CD4-positive, alpha-beta T cell treated with Interleukin-21 for 1 hour (primary cell): ENCODE measurements at regions not wholly inside any gene's neighbourhood (a gene's known extent, or its start where the extent isn't known, plus 50 kb on each side); places are given as distances from the start of the nearest gene placed in this dataset.

Source experiments
- DNase-seq: peaks from one replicate; pipeline ENCODE4 v3.0.0-alpha.2; 2020

DNA sequence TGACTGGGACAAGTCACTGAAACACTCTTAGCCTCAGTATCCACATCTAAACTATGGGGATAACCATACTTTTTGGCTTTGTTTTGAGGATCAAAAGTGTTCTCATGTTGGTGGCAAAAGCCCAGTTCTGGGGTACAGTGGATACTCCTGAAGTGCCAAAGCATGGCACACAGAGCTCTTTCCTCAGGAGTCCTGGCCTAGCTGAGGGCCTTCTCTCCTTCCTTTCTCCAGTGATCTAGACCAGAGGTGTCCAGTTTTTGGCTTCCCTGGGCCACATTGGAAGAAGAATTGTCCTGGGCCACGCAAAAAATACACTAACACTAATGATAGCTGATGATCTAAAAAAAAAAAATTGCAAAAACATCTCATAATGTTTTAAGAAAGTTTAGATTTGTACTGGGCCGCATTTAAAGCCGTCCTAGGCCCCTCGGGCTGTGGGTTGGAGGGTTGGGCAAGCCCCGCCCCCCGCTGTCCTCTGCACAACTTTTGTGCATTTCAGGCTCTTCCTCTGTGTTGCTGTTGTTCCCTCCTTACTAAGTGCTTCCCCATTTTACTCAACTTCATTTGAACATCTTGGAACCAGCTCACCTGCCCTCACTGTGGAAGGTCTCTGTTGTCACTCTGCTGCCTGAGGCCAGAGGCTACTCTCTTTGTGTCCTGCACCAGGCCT is 337.0 kb downstream of the CYRIA start:
- DNase-seq: no peak

DNA sequence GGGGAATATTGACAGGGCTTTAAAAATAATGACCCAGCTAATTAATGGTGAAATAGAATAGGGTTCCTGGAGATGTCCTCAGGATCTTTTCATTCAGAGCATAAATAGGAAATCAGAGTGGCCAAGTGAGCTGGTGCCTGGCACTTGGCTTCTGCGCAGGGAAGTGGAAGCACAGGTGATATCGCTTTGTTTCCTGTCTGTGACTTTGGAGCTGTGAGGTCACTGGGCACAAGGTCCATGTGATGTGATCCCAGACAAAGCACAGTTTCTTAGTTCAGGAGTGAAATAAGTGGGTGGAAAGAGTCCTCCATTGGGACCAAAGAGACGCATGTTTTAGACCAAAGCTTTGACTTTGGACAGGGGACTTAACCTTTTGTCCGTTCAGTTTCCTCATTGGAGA is 338.3 kb downstream of the CYRIA start:
- DNase-seq: no peak

DNA sequence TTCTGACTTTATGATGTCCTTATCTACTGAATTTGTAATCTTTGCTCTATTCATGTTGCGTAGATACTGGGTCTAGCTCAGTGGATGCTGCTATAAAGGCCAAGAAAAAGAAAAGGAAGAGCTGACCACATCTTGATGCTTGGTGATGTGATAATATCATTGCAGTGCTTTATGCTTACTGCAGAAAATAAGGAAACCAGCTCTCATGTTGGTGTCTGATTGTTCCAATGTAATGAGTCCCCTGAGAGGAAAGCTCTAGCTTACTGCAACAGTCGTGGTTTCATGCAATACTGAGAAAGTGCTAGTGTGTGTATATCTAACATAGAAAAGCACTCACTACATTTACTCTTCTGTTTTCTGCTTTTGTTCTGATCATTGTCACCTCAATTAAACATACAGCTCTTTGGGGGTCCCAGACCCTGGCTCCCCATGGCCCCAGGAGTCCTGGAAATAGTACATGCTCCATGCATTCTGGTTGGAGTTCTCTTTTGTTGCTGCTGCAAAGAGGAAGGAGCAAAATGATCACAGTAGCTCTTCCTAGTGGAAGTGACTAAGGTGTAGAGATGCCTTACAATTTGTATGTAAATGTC is 338.8 kb downstream of the CYRIA start:
- no peak for DNase-seq

DNA sequence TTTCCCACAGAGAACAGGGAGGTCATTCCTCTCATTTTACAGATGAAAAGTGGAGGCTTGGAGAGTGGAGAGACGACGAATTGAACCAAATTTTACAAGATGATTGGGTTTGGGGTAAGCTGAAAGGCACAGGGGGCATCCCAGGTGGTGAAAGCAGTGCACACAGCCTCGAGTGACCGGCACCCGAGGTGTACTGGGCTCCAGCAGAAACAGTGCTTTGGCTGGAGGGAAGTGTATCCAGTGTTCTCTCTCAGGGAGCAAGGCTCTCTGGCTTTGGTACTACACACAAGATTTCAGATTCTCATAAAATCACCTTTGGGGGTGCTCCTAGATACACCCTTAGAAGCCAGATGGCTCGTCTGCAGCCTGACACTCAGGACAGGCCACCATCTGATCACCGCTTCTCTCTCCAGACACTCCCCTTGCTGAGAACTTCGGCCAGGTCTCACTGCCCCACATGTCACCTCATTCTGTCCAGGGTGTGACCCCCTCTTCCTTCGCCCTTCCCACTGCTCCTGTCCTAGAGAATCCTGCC is 339.6 kb downstream of the CYRIA start:
- no peak for DNase-seq

DNA sequence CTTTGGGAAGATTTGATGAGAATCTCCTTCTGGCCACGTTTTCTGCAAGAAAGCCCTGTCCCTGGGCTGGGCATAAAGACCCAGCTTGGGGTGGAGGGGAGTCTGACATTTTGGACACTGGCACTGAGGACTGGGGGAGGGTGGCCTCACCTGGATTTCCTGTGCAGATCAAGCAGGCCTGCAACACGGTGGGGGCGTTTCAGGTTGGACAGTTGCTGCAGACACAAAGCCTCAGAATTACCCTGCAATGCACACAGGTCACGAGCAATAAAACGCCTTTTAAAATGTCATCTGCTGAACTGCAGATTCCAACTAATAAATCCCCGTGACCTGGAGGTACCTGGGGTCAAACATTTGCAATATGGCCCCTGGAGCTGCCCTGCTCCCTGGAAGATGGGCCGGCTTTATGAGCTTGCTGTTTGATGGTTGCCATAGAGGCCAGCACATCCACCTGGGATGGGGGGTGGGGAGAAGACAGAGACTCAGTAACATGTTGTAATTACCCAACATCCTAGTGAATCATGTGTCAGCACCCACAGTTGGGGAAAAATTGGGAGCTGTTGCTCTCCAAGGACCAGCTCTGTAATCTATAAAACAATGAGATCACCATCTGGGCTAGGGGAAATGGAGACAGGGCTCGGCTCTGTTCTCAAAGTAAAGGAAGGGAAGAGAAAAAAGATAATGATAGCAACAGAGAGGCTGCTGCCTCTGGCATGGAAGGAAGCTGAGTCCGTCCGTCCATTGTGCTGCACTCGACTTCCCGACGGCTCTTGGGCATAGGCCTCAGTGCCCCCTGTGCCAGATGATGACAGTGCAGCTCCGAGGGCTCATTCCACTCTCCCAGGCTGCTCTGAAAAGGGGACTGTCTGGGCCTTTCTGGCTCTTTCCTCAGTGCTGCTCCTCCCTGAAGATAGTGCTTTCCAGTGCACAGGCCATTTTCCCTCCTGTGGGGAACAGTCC is 340.3 kb downstream of the CYRIA start:
- no peak for DNase-seq

DNA sequence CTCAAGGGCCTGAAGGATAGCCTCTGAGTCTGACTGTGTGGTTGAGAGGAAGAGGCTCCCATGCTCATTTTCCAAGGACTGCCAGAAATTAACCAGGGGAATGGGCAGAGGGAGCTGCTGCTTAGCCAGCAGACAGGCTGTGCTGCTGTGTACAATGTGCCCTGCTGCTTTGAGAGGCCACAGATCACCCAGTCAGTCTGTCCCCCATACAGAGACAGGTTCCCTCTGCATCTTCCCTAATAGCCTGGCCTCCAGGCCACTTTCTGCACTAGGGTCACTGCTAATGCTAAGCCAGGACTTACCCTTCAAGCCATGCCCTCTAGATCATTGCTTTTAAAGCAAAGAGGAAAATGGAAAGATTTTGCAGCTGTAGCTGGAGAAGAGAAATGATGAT is 341.1 kb downstream of the CYRIA start:
- DNase-seq: no peak

DNA sequence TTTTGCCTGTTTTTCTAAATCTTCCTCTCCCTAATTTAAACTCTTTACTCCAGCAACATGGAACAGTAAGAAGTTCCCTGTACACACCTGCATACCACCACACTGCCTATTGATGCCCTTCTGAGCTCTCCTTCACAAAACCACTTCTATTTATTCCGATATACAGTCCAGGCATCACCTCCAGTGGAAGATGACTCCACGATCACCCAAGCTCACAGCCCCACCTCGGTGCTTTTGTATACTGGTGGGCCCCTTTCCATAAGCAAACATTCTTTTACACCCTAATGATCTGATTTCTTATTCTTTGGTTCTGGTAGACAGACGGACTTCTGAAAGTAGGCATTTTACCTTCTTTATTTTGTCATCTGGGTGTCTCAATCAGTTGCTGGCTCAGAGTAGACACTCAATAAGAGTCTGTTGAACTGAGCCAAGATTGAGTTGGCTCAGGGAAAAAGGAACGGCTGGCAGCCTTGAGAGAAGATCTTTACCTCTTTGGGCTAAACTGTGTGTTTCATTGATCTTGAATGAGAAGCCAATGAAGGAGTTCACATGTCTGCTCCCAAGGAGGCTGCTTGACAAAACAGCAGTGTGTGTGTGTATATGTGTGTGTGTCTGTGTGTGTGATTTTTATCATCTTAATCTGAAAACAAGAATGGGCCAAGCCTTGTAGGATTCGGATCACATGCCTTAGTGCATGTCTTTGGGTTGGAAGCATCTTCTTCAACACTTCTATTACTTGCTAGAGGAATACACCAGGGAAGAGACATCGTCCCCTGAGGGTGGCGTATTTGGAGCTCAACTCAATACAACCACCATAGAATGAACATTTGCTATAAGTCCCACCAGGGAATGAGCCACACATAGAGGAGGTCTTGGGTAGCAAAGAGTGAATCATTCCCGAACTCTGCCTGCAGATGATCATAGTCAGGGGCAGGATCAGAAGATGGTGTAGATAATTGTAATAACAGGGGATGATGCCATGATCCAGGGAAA is 341.8 kb downstream of the CYRIA start:
- no peak for DNase-seq

DNA sequence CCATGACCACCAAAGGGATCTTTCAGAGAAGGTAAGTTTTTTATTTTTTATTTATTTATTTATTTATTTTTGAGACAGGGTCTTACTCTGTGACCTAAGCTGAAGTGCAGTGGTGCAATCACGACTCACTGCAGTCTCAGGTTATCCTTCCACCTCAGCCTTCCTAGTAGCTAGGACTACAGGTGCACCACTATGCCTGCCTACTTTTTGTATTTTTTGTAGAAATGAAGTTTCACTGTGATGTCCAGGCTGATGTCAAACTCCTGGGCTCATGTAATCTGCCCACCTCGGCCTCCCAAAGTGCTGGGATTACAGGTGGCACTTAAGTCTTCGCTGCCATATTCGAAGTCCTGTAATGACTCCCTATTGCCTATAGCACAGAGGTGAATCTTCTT is 342.5 kb downstream of the CYRIA start:
- DNase-seq: no peak

DNA sequence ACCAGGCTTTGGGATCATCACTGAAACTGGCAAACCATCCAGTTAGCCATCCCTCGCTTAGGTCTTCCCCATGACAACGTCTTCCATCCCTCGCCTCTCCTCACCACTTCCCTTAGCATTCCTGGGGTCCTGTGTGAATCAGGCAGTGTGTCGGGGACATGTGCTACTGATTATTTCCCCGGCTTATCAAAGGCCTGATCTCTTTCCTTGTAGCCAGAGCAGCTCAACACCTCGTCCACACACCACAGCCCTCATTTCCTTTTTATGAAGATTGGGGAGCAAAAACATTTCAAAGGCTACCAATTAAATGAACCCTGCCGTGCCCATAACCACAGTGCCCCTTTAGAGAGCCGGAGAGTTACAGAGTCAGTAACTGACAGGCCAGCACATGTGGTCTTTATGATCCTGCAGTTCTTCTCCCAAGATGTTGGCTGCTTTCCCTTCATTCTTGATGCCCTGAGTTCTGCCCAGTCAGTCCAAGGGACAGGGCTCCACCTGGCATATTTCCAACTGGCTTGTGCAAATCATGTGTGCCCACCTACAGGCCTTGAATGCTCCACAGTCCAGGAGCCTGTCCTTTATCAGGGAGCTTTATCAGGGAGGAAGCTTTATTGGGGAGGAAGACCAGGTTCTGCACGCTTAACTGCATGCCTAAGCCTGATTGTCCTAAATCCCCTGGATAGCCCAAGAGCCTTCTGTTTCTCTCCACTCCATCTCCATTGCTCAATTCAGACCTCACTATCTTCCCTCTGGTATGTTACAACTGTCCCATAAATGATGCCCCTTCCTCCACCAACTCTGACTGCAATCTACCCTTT is 343.1 kb downstream of the CYRIA start:
- no peak for DNase-seq

DNA sequence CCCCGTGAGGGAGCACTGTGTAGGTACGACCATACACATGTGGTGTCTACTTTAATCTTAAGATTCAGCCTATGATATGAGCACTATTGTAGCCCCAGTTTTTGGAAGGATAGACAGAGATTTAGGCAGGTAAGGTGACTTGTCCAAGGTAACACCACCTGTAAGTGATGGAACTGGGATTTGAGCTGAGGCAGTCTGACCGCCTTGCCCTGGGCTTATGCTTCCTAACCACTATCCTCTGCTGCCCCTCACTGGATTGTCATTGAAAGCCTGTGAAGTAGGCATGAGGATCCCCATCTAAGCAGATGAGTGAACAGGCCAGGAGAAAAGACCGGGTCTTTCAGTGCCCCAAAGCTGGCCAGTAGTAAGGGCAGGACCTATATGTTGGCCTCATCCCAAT is 343.8 kb downstream of the CYRIA start:
- DNase-seq: no peak

DNA sequence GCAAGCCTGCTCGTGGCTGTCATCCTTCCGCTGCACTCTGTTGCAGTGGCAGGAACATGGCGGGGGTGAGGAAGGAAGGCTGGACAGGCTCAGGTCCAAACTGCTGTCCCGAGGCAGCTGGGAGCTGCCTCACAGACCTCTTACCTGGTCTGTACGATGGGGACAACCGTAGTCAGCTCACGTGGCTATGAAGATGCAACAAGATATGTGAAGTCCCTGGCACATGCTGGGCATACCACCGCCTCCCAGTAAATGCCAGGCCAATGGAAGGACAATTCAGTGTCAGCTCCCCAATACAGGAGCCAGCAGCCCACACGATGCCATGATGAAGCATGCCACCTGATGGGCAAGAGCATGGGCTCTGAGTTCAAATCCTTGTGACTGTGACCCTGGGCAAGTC is 344.4 kb downstream of the CYRIA start:
- DNase-seq: no peak

DNA sequence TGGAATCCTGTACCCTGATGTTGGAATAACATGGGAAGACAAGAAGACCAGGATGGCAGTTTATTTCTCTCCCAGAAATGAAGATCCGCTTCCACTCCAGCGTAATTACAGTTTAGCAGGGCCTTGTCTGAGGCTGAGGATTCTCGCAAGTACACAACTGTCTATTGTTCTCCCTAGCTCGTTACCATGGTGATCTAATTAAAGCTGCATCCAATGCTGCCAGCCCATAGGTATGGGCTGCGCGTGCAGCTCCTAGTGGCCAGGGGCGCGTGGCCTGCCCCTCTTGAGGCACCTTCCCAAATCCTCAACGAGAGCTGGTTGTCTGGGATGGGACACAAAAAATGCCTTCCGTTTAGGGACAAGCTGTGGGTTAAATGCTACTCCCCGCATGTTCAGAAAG is 344.9 kb downstream of the CYRIA start:
- no peak for DNase-seq

DNA sequence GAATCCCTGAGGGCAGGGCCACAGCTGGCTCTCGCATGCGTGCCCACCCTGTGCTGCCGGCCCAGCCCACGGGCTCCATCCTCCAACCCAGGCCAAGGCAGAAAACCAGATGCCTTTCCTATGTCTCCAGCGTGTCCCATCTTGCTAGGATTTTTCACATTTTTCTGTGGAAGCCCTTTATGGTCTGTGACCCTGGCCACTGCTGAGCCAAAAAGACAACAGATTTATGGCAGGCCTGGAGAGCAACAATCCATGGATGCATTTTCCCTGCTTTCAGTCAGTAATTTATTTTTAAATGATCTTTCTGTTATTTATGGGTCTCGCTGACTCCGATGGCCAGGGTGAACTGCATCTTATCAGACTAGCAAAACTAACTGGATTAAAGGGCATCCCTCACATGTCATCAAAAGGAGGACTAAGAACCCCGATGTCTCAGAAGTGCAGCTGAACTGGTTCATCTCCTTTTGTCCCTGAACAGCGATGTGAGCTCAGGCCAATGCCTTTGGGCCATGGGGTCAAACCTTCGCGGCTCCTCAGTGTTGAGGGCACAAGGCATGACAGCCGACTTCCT is 346.0 kb downstream of the CYRIA start:
- no peak for DNase-seq

DNA sequence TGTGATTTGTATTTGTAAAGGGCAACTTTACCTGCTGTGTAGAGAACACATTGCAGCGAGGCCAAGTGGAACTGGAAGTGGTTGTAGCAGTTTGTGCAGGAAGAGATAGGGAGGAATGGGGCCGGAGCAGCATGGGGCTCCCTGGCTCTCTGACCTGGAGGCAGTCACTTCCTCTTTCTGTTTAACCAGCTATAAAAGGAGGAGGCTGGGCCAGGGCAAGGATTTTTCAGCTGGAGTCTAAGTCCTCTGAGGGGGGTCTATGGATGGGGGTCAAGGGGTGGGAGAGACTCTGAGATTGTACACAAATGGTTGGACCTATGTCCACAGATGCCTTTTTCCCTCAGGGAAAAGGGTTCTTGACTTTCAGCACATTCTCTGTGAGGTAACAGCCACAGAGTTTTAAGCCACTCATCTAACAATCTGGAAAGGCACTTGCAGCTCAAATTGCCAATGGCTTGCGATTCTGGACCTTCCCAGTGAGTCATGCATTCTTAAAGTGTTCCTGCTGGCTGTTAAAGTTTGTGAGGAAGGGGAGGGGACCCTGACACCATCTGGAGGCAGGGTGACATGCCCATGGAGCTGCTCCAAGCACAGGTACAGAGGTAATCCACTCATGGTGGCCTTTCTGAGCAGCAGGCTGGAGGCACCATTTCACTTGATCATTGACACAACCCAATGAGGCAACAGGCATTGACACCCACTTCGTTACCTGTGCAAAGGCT is 347.0 kb downstream of the CYRIA start:
- no peak for DNase-seq

DNA sequence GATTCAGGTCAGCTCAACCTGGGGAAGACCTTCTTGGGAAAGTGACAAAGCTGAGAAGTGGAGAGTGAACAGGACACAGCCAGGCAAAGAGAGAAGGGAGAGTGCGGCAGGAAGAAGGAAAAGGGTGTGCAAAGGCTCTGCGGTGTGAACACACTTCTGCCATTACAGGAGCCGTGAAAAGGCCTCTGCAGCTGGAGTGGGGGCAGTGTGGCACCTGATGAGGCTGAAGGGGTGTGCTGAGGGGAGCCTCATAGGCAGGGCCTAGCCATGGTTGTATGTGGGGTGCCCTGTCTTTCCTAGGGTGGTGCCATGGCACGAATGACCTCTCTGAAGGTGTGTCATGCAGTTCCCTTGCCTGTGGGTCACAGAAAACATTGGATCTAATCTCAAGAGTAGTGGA is 347.6 kb downstream of the CYRIA start:
- DNase-seq: no peak

DNA sequence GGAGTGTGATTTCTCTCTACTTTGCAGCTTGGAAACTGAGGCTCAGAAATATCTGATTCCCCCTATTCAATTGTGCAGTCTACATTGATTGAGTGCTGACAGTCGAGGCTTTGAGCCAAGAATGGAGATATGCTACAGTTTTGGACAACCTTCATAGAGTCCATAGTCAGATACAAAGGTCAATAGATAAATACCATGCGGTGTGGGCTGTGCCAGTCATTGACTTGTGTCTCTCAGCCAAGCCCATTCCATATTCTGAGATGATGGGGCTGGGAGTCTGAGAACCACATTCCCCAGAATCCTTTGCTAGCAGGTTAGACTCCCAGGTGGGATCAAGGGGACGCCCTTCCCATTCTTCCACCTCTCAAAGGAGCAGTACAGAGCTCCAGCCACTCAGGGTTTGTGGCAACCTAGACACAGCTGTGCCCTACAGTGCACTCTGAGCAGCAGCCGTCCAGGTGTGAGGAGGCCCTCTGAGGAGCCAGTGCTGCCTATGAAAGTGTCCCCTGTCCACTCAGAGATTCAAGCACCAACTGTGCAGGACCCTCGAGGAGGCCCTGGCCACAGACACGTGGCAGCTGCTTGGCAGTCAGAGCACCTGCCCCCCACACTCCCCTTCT is 348.3 kb downstream of the CYRIA start:
- no peak for DNase-seq

DNA sequence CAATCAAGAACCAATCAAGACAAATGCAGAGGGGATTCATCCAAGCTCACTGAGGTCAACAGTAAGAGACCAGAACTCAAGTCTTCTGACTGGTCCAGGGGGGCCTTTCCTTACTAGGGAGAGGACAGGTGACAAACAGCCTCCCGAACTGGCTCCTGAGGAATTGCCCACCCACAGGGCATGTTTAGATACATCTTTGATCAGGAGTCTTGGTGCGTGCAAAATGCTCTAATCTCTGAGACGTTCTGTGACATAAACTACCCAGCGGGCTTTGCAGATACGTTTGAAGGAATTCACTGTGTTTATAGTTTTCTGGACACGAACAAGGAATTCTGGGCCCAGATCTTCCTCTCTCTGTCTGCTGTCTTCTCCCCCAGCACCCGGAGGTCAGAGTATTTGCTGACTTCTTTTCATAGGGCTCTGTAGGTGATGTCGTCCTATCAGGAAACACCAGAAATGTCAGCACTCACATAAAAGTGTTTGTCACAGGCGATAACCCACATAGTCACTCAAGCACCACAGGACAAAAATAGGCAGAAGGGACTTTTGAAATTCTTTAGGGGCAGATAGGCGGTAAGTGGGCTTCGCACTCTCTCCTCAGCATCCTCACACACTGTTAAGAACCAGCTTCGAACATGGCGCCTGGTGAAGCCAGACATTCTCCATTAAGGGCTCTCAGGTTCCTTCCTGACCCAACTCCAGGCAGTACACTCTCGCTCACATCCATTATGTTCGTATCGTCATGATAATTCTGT is 349.0 kb downstream of the CYRIA start:
- DNase-seq: no peak

DNA sequence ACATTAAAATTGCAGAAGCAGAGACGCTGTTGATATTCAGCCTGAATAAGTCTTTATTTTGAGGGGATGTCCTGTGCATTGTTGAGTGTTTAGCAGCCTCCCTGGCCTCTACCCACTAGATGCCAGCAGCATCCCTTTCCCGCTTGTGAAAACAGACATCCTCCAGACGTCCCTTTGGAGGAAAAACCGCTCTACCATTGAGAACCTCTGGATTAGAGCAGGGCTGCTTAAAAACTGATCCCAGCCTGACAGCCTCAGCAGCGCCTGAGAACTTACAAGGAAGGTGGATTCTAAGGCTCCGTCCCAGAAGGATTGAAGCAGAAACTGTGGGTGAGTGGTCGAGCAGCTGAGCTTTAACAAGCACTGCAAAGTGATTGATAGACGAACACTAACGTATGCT is 349.7 kb downstream of the CYRIA start:
- no peak for DNase-seq

DNA sequence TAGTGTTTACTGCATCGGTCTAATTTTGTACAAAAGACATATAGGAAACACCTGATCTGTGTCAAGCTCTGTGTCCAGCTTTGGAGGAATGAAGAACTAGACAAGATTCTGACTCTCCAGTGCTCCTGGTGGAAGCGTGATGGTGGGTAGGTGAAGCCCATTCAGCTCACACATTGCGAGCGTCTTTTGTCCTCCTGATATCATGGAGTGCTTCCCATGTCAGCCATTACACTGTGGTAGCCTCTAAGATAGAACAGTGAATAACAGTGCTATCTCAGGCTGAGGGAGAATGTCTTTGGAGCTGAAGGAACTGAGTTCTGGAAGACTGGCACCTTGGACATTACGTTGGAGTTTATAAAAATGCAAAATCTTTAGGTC is 350.2 kb downstream of the CYRIA start:
- DNase-seq: no peak
